ENCODE measurements at regions not wholly inside any gene's neighbourhood (a gene's known extent, or its start where the extent isn't known, plus 50 kb on each side); places are given as distances from the start of the nearest gene placed in this dataset.

DNA sequence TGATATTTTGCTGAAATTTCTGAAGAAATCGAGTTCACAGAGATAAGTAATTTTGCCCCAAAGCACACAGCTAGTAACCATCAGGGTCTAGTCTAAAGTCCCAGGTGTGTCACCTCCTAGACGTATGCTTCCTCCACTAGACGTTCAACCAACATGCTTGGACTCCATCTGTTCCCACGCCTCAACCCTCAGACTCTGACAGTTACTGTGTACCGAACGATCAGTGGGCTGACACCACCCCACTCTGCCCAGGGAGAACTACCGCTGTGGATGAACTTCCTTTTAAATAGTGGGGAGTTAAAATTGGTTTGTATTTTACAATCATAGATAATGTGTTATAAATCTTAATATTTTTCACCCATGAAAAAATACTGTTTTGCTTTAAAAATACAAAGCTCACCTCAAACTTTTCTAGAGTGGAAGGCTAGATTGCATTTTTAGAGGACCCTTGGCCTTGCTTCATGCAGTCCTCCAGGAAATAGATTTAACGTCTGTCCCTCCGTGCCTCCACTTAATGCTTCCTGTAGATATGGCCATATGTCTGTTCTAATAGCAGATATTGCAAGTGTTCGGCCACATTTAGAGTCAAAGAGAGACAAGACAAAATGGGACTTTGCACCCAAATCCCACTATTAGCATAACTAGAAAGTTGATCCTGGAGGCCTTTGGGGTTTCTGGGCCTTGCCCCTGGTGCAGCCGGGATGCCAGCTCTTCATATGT is 91.4 kb upstream of the ZPBP start:
- no peak for DNase-seq (ENCODE audit: extremely low read depth in 1 of 11, low read depth in 9 of 11, low spot score in 4 of 11)

DNA sequence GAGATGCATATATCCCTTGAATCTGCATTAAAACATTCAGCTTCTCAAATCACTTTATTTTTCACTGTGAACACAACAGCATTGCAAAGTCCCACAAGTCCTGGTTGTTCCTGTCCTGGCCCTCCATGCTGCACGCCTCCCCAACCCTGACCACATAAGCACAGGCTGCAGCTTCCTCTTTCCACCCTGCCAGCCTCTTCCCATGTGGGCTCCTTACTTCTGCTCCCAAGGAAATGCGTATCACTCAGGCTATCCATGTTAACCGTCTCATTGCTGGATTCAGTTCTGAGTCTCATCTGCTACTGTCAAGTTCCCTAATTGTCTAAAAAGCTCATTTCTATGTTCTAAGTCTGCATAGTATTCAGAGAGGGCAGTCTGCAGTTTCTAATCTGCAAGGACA is 89.7 kb upstream of the ZPBP start:
- DNase-seq (ENCODE audit: extremely low read depth in 1 of 11, low read depth in 9 of 11, low spot score in 4 of 11): no peak

DNA sequence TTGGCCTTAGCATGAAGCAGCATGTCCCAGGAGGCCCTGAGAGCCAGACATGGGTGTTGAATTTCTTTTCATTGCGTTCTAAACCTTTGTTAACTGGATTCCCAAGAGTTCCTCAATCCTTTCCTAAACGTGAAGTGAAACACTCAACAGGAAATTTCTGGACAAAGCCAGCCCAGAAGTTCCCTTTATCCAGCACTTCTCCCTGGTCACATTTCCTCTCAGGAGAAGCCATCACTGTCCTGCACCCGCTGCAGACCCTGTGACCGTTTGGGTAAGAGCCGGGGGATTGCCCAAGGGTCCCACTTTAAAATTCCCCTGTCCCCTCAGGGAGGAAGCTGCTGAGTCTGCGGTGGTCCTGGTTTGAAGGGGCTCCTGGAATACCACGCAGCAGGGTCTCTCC is 88.0 kb upstream of the ZPBP start:
- DNase-seq (ENCODE audit: extremely low read depth in 1 of 11, low read depth in 9 of 11, low spot score in 4 of 11): no peak

DNA sequence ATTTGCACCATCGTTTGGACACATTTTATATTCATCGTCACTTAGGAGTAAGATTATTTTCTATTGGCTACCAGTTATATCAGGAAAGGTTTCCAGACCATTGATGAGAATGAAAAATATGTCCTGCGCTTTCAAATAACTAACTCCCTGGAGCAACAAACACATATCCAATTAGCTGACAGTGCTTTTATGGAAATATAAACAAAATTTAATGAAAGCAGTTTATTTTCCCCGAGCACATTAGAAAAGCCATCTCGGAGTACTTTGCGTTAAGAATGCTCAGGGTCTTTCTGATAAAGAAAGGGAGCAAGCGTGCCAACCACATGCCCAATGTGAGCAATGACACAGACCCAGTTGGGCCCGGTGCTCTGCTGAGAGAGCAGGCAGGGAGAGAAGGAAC is 85.1 kb upstream of the ZPBP start:
- DNase-seq (ENCODE audit: extremely low read depth in 1 of 11, low read depth in 9 of 11, low spot score in 4 of 11): no peak

DNA sequence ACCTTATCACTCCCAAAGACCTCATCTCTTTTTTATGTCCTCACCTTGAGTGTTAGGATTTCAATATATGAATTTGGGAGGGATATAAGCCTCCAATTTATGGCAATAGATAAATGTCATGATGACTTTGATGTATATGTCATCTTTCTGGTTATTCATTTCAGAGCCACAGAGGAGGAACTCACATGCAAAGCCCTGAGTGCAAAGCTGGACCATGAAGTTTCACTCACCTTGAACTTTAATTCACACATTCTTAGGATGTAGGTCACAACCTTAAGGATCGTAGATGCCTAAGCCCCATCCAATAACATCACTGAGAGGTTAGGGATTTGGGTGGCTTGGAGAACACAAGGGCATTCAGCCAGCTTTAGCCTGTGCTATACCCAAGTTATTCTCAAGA is 81.9 kb upstream of the ZPBP start:
- DNase-seq (ENCODE audit: extremely low read depth in 1 of 11, low read depth in 9 of 11, low spot score in 4 of 11): no peak

DNA sequence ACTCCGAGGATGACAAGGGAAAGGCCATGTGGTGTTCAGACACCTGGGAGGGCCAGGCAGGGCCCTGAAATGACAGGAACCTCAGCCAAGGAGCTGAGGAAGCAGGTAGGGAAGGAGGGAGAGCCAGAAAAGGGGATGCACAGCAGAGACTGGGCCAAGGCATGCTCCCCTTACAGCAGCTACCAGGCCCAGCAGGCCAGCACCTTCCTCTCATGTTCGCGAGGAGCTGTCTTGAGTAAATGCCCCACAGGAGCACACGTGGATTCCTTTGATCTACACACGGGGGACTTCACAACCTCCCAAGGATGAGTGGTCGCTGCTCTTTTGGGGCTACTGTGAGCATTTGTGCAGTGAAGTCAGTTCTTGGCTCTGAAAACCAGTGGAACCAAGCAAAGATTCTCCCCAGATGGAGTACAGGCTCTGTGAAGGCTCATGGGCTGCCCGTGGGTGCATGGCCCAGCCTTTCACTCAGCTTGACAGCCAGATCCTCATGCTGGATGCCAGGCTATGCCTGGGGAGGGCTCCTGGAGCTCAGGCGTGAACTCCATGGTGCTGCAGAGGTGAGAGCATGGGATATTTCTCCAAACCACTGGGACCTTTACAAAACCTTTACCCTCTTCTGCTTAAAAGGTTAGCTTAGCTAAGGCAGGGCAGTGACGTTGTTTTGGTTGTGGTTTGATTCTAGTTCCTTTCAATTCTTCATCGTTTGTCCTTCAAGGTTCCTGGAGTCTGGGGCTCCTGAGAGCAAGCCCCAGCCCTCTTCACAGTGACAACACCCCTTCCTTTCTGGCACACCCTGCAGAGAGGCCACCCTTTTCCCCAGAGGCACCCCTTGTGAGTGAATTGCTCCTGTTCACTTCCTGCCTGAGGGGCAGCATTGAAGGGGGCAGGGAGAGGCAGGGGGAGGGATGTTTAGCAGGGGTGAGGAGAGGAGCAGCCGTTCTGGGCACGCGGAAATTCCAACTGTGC is 74.2 kb upstream of the ZPBP start:
- DNase-seq (ENCODE audit: extremely low read depth in 1 of 11, low read depth in 9 of 11, low spot score in 4 of 11): no peak

DNA sequence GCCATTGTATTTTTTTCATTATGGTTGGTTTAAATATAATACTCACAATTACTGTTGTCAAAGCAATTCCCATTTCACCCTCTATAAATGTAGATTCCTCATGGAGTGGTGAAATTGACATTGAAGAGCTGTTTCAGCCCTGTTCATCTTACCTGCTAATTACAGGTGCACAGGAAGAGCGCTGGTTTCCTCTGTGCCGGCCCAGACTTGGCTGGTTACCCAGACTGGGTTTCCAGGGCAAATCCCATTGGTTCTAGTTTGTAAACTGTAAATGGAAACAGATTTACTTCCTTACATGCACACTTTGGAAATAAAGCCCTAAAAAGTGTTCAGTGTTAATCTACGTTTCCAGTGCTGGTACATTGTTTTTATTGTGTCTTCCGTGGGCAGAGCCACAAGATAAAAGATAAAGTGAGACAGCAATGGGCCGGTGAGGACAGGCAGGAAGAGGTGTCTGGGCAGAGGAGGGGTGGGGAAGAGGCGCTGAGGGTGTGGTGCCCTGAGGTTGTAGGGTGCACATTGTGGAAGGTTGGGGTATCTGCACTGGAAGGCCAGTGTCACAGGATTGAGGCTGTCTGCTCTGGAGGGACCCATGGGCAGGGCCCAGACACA is 71.6 kb upstream of the ZPBP start:
- no peak for DNase-seq (ENCODE audit: extremely low read depth in 1 of 11, low read depth in 9 of 11, low spot score in 4 of 11)

DNA sequence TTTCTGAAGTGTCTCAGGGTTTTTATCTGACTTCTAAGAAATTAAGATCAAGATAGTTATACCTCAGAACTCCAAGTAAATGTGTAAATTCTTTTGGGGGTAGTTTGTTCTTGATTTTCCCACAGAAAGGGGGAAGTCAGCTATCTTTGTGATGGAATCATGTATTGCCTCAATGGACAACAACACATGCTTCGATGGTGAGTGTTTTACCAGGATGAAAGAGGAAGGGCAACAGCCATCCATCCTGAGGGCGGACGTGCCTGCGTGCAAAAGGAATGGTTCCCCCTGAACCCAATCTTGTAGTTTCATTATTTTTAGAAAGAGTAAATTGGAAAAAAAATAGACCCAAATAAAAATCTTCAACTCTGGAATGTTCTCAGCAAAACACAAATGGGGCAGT is 67.2 kb upstream of the ZPBP start:
- DNase-seq (ENCODE audit: extremely low read depth in 1 of 11, low read depth in 9 of 11, low spot score in 4 of 11): no peak

DNA sequence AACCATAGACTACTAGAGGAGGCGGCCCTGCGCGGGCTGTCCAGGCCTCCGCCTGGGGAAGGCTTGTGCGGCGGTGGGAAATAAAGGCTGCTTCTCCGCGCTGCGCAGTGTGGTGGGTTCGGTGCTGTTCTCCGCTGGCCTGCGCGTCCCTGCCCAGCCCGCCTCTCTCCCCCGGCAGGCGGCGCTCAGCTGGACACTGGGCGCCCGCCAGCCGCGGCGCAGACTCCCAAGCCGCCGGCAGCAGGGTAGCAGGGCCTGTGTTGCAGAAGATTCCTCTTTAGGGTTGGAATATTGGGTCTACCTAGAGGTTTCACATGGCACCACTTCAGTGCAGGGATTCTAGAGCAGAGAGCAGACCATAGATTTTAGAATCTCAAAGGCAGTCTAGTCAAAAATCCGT is 66.1 kb upstream of the ZPBP start:
- no peak for DNase-seq (ENCODE audit: extremely low read depth in 1 of 11, low read depth in 9 of 11, low spot score in 4 of 11)

DNA sequence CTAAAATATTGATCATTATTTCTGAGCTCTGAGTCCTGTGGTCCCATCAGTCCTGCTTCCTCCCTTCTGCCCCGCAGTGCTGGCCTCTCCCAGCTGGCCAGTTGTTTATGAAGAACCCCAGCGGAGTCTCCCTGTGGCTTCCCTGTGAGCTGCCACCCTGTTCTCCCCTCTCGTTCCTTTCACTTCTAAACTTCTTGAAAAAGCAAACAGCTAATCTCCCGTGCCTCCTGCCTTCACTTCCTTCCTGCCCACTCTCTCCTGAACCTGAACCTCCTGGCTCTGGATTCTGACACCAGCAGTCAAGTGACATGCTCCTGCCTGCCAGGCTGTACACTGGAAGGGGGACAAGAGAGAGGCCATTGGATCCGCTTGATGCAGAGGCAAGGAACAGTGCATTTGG is 63.7 kb upstream of the ZPBP start:
- no peak for DNase-seq (ENCODE audit: extremely low read depth in 1 of 11, low read depth in 9 of 11, low spot score in 4 of 11)

DNA sequence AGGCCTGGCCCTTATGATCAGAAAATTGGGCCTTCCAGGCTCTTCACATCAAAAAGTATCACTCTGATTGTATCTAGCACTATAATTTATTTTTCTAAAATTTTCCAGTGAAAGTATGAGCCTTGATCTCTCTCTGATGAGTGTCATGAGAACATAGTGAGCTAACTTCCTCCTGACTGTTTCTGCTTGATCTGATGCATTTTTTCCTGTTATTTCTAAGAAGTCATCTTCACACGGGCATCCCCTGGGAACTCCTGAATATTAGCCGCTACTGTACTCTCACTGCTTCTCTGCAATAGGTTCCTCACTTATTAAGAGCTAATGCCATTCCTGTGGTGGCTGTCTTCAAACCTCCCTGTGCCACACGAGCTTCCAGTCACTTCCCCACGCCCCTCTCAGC is 63.1 kb upstream of the ZPBP start:
- DNase-seq (ENCODE audit: extremely low read depth in 1 of 11, low read depth in 9 of 11, low spot score in 4 of 11): no peak

DNA sequence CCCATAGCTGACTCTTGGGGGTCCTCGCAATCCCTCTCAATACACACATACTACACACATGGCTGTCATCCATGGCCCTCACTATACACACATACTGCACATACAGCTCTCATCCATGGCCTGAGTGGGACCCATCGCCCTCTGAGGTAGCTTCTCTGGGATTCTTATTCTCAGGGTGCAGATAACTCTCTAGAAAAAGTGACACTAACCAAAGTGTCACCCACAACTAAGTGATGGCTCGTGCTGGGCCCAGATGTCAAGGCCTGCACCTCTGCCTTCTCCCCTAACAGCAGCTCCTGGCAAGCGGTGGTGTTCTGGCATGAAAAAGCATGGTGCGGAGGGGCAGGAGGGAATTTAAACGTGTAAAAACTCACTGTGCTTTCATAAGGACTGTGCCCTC is 62.7 kb upstream of the ZPBP start:
- DNase-seq (ENCODE audit: extremely low read depth in 1 of 11, low read depth in 9 of 11, low spot score in 4 of 11): no peak

DNA sequence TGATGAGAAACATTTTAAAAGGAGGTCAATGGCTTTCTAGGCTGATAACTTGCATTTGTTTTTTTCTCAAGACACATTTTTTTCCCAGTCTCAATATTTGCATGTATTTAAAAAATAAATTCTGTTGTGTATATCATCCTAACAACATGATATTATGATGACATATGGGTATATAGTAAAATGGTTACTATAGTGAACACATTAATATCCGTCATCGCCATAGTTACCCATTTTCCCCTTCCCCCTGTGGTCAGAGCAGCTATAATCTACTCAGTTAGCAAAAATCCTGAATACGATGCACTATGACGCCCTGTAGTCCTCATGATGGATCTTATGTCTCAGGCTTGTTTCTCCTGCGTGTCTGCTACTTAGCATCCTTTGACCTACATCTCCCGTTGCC is 60.9 kb upstream of the ZPBP start:
- no peak for DNase-seq (ENCODE audit: extremely low read depth in 1 of 11, low read depth in 9 of 11, low spot score in 4 of 11)

DNA sequence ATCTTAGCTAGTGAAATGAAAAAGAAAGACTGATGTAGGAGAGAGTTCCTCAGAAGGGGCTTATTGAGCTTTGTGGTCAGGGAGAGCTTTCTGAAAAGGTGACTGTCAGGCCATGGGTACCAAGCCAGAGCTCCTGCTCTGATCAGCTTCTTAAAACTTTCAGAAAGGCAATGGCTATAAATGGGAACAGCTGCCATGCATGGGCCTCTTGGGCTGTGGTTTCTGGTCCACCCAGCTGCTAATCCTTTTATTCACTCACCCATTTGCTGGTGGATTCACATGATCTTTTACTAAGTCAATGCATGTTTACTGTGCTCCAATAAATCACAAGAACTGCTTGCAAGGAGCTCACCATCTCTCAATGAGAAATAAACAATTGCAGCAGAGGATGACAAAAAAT is 60.1 kb upstream of the ZPBP start:
- no peak for DNase-seq (ENCODE audit: extremely low read depth in 1 of 11, low read depth in 9 of 11, low spot score in 4 of 11)

DNA sequence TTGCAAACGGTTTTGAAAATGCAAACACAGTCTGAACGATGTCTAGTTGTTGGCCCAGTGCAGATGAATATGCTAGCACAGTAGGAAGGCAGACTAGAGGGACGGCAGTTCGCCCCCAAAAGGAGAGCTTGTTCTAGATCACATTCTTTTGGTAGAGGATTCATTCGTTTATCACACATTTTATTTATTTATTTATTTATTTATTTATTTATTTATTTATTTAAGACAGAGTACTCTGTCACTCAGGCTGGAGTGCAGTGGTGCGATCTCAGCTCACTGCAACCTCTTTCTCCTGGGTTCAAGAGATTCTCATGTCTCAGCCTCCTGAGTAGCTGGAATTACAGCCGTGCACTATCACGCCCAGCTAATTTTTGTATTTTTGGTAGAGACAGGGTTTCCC is 59.4 kb upstream of the ZPBP start:
- DNase-seq (ENCODE audit: extremely low read depth in 1 of 11, low read depth in 9 of 11, low spot score in 4 of 11): no peak

DNA sequence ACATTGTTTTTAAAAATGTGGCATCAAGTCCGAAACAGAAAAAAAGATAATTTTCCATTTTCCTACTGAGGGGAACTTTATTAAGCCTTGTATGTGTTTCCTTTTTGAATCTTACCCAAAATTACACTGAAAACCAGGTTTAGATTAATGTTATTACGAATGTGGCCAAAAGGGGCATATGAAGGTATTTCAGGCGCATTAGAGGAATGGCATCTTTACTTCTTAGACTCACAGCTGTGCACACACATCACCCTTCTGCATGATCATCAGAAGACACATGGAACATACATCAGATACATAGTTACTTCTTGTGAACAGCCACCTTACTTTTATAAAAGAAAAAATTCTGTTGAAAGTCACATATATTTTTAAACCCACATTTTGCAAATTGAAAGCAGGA is 58.6 kb upstream of the ZPBP start:
- DNase-seq (ENCODE audit: extremely low read depth in 1 of 11, low read depth in 9 of 11, low spot score in 4 of 11): no peak

DNA sequence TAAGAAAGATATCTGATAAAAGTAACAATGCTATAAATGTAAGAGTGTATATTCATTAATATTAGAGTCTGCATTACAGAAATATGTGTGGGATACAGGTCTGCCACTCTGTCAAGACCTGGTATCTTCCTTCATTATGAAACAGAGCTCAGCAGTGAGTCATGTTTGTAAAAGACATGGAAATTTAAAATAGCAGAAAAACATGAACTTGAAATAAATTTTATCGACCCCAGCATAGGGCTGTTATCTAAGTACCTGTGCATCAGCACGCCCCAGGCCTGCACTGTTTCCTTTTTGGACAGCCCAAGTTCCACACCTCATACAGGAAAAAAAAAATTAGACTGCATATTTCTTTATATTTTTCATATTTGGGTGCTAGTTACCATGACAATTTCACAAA is 58.0 kb upstream of the ZPBP start:
- no peak for DNase-seq (ENCODE audit: extremely low read depth in 1 of 11, low read depth in 9 of 11, low spot score in 4 of 11)

DNA sequence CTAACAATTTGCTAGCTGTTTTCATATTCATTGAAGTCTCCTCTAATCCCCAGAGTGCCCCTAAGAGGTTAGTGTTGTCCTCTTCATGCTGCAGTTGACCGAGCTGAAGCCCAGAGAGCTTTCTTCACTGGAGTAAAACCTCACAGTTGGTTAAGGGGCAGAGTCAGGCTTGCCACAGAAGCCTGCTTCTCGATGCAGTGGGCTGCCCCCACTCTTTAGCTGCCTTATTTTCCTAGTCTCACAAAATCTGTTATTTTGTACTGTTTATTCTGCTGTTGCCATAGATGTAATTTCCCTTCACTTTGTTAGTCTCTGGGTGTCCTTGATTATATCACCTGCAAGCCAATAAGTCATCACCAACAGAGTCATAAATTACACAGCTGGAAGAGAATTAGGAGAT is 56.3 kb upstream of the ZPBP start:
- no peak for DNase-seq (ENCODE audit: extremely low read depth in 1 of 11, low read depth in 9 of 11, low spot score in 4 of 11)

DNA sequence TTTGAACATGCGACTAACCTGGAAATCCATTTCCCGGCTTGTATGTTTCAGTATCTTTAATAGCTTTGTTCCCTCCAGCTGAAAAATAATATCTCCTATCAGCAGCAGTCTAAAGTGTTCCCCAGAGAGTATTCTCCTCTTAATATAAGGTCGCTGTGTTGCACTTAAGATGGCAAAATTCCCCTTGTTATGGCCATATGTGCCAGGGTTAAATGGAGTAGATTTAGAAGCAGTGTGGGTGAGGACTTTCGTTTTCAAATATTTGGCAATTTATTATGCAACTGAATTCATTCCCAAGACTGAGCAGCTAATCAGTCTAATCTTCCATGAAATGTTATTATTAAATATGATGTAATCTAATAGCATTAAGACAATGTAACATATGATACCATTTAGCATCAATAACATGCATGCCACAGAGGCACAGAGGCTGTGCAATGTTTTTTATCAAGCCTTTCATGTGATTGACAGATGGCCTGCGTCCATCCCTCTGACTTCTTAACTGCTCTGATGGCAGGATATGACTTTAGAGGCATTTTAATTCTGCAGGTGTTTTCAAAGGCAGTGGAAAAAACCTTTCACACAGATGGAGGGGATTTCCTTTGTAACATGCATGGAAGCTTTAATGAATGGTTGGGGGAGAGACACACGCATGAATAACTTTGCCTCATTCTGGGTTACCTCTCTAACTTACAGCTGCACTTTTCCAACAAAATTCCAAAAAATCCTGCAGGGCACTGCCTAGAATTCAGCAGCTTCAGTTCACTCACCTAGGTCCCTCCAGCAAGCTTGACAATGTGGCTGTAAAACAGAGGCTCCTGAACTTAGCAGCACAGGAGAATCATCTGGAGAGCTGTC is 55.1 kb upstream of the ZPBP start:
- peak in 4 of 11 donors; percentile 10 to 45 (median 23) for DNase-seq (ENCODE audit: extremely low read depth in 1 of 11, low read depth in 9 of 11, low spot score in 4 of 11)
